Gastroesophageal sphincter (tissue), 3 donors: ENCODE measurements at regions not wholly inside any gene's neighbourhood (a gene's known extent, or its start where the extent isn't known, plus 50 kb on each side); places are given as distances from the start of the nearest gene placed in this dataset.

Experiments used
- CTCF ChIP-seq, 4 experiments: fragments of 200-600 bp in 2 of 4; fragments of 450-650 bp in 2 of 4; sonication (generic) in 1 of 4; IDR thresholded peaks; one replicate each; pipeline ENCODE4 v1.5.1; 2017 to 2019; ENCODE audit warnings: antibody characterized with exemption in 4 of 4, mild to moderate bottlenecking in 2 of 4, moderate library complexity in 2 of 4
- EP300 ChIP-seq: sonication (generic); formaldehyde crosslinking; IDR thresholded peaks from one replicate; pipeline ENCODE4 v1.6.1; 2017; ENCODE audit warnings: antibody characterized with exemption, mild to moderate bottlenecking
- POLR2A ChIP-seq, 2 donors: fragments of 450-650 bp; IDR thresholded peaks; one replicate each; pipeline ENCODE4 v1.6.1; 2017; ENCODE audit warnings: antibody characterized with exemption in 2 of 2, mild to moderate bottlenecking in 2 of 2, moderate library complexity in 1 of 2
- POLR2AphosphoS5 ChIP-seq: sonication (generic); formaldehyde crosslinking; IDR thresholded peaks from one replicate; pipeline ENCODE4 v1.6.1; 2017; ENCODE audit warnings: antibody characterized with exemption

DNA sequence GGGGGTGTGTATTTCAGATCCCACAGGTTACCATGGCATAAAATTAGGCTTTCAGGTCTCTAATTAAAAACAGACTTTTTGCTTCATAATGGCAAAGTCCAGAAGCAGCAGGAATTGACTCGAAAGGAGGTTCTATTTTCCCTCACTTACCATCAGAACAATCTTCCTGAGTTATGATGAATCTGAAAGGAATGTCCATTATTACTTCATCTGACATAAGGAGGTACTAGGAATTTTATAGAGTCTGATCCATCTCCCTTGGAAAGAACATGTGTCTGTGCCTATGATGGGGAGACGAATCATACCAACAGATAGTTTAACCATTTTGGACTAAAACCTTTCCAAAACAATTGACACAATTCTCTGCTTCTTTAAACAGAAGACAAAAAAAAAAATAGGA lies 206.3 kb upstream of the FGF13 start:
- TF ChIP-seq CTCF (IDR thresholded peaks at IDR 0.05) (no peak), POLR2AphosphoS5 (no peak), POLR2A (IDR thresholded peaks at IDR 0.05) (no peak), EP300 (no peak)
